Breast epithelium (tissue), 4 donors: ENCODE measurements at regions not wholly inside any gene's neighbourhood (a gene's known extent, or its start where the extent isn't known, plus 50 kb on each side); places are given as distances from the start of the nearest gene placed in this dataset.

Experiments used
- DNase-seq, 2 donors: peaks; one replicate each; pipeline ENCODE4 v3.0.0-alpha.2; 2019; ENCODE audit warnings: low spot score in 2 of 2
- H3K27ac ChIP-seq, 2 donors: fragments of 200-600 bp; sonication (generic) in 1 of 2; one replicate each; pipeline ENCODE4 v1.5.1; 2016 to 2019; ENCODE audit warnings: mild to moderate bottlenecking in 1 of 2
- H3K27me3 ChIP-seq, 2 donors: fragments of 200-600 bp; sonication (generic) in 1 of 2; one replicate each; pipeline versions ENCODE4 v1.5.1 to v1.6.0; 2017 to 2019; ENCODE audit warnings: control low read depth in 1 of 2, mild to moderate bottlenecking in 1 of 2
- H3K36me3 ChIP-seq: fragments of 200-600 bp; one replicate; pipeline ENCODE4 v1.5.1; 2019
- H3K4me1 ChIP-seq, 2 donors: fragments of 200-600 bp; sonication (generic); one replicate each; pipeline ENCODE4 v1.5.1; 2016 to 2019; ENCODE audit warnings: control low read depth in 1 of 2
- H3K4me3 ChIP-seq, 3 donors: fragments of 200-600 bp; sonication (generic); 1 replicate in 2 of 3; 2 replicates in 1 of 3; pipeline ENCODE4 v1.5.1; 2016 to 2019; ENCODE audit warnings: mild to moderate bottlenecking in 3 of 3, moderate library complexity in 2 of 3
- H3K9me3 ChIP-seq, 2 donors: fragments of 200-600 bp; sonication (generic) in 1 of 2; one replicate each; pipeline ENCODE4 v1.5.1; 2016 to 2019; ENCODE audit warnings: control low read depth in 1 of 2
- CTCF ChIP-seq, 3 donors: fragments of 450-650 bp; IDR thresholded peaks; one replicate each; pipeline ENCODE4 v1.5.1; 2016 to 2017; ENCODE audit warnings: antibody characterized with exemption in 3 of 3, mild to moderate bottlenecking in 3 of 3, moderate library complexity in 3 of 3
- POLR2A ChIP-seq: fragments of 450-650 bp; IDR thresholded peaks from one replicate; pipeline ENCODE4 v1.6.1; 2016; ENCODE audit warnings: antibody characterized with exemption, mild to moderate bottlenecking, moderate library complexity
- POLR2AphosphoS5 ChIP-seq, 3 donors: sonication (generic); formaldehyde crosslinking; IDR thresholded peaks; one replicate each; pipeline ENCODE4 v1.6.1; 2017; ENCODE audit warnings: antibody characterized with exemption in 3 of 3
- intact Hi-C: fragments of 100-400 bp; cut with DNase I; formaldehyde crosslinking; loops from one replicate; pipeline ENCODE4 v1.15.1; 2023; ENCODE audit warnings: low total_unique reads

- TF ChIP-seq POLR2AphosphoS5 (IDR thresholded peaks at IDR 0.05) (no peak), CTCF (IDR thresholded peaks at IDR 0.05) (no peak), POLR2A (no peak)
Observed at GRCh38 chr22:27283714-27284113, 517.8 kb downstream of the MN1 start.

GRCh38 chr22:27284324-27284723 lies 517.2 kb downstream of the MN1 start:
- no peak for TF ChIP-seq POLR2AphosphoS5 (IDR thresholded peaks at IDR 0.05)
- no peak for TF ChIP-seq CTCF (IDR thresholded peaks at IDR 0.05)
- no peak for TF ChIP-seq POLR2A
- H3K36me3 ChIP-seq, result no peaks in the 10 kb centered on the region

More at GRCh38 chr22:27283714-27284113, 517.8 kb downstream of the MN1 start:
- Histone ChIP-seq H3K4me1 (no peaks in the 10 kb centered on the region), H3K36me3 (no peaks in the 10 kb centered on the region), H3K27ac (no peak overlapping the region), H3K4me3 (no peak overlapping the region), H3K27me3 (no peaks in the 10 kb centered on the region), H3K9me3 (no peaks in the 10 kb centered on the region)
- intact Hi-C loops, result no loop called here
- DNase-seq, result no peak

GRCh38 chr22:27286711-27287110 lies 514.8 kb downstream of the MN1 start:
- H3K4me3 ChIP-seq, result no peak overlapping the region
- TF ChIP-seq POLR2AphosphoS5 (IDR thresholded peaks at IDR 0.05) (no peak), CTCF (IDR thresholded peaks at IDR 0.05) (no peak), POLR2A (no peak)
- intact Hi-C loops, result no loop called here

More at GRCh38 chr22:27284324-27284723, 517.2 kb downstream of the MN1 start:
- no peak overlapping the region for H3K4me3 ChIP-seq
- H3K27me3 ChIP-seq, result no peaks in the 10 kb centered on the region
- intact Hi-C loops, result no loop called here
- no peaks in the 10 kb centered on the region for H3K4me1 ChIP-seq
- DNase-seq, result no peak
- H3K27ac ChIP-seq, result no peak overlapping the region
- no peaks in the 10 kb centered on the region for H3K9me3 ChIP-seq

GRCh38 chr22:27292542-27293299 lies 508.8 kb downstream of the MN1 start:
- intact Hi-C loops, result no loop called here

More at GRCh38 chr22:27286711-27287110, 514.8 kb downstream of the MN1 start:
- DNase-seq, result no peak
- Histone ChIP-seq H3K27me3 (no peaks in the 10 kb centered on the region), H3K27ac (no peak overlapping the region), H3K36me3 (no peaks in the 10 kb centered on the region), H3K9me3 (no peaks in the 10 kb centered on the region), H3K4me1 (no peaks in the 10 kb centered on the region)

More at GRCh38 chr22:27292542-27293299, 508.8 kb downstream of the MN1 start:
- TF ChIP-seq CTCF (IDR thresholded peaks at IDR 0.05), result no peak
- TF ChIP-seq POLR2AphosphoS5 (IDR thresholded peaks at IDR 0.05), result no peak
- TF ChIP-seq POLR2A, result no peak
- no peaks in the 10 kb centered on the region for H3K36me3 ChIP-seq
- no peak overlapping the region for H3K4me3 ChIP-seq
- H3K9me3 ChIP-seq, result no peaks in the 10 kb centered on the region
- no peaks in the 10 kb centered on the region for H3K4me1 ChIP-seq
- DNase-seq, result no peak
- no peak overlapping the region for H3K27ac ChIP-seq
- peaks cover 0 to 11% of the 10 kb centered on the region in 2 donors for H3K27me3 ChIP-seq
